ENCODE measurements at regions not wholly inside any gene's neighbourhood (a gene's known extent, or its start where the extent isn't known, plus 50 kb on each side); places are given as distances from the start of the nearest gene placed in this dataset.

- DNase-seq (ENCODE audit: low read depth, low spot score): no peak
- no peaks in the 10 kb centered on the region for H3K79me2 ChIP-seq (ENCODE audit: insufficient read depth, low read length)
- H3K9ac ChIP-seq (ENCODE audit: low read length): no peak overlapping the region
- no peak overlapping the region for H3K4me3 ChIP-seq (replicated peaks in 1 of 2; ENCODE audit: low read depth in 1 of 2, low read length in 2 of 2)
- no peak overlapping the region for H3K4me2 ChIP-seq (ENCODE audit: low read length)
- H3K36me3 ChIP-seq (ENCODE audit: control insufficient read depth in 1 of 2, insufficient read depth in 2 of 2, low read length in 2 of 2): no peaks in the 10 kb centered on the region
- ATAC-seq: no peak
- H4K20me1 ChIP-seq (ENCODE audit: insufficient read depth): no peaks in the 10 kb centered on the region
- H3K27me3 ChIP-seq (ENCODE audit: insufficient read depth, low read length): no peaks in the 10 kb centered on the region
- RAD21 ChIA-PET (ENCODE audit: low non-redundant PET in 1 of 2, low total read pairs in 2 of 2, uncharacterized antibody in 2 of 2, unreplicated experiment in 2 of 2): no interaction called here
- CTCF ChIA-PET: no interaction called here
- peaks cover 11 to 25% of the 10 kb centered on the region in 2 experiments; a peak in 2 of 4 replicates for H3K9me3 ChIP-seq (ENCODE audit: control insufficient read depth in 1 of 2, insufficient read depth in 1 of 2, low read depth in 1 of 2, low read length in 2 of 2)
- POLR2A ChIA-PET: no interaction called here
- H2AFZ ChIP-seq (ENCODE audit: low read depth, low read length, poor library complexity, severe bottlenecking): no peak overlapping the region
- no peaks in the 10 kb centered on the region for H3K4me1 ChIP-seq (ENCODE audit: control insufficient read depth in 1 of 2, insufficient read depth in 2 of 2, low read length in 2 of 2)
- H3K9me2 ChIP-seq (ENCODE audit: insufficient read depth): no peaks in the 10 kb centered on the region
- TF ChIP-seq TCF7L2 (IDR thresholded peaks at IDR 0.05; ENCODE audit: borderline replicate concordance, extremely low read depth, insufficient read depth, insufficient read length): no peak
- TF ChIP-seq SIN3A (IDR thresholded peaks at IDR 0.05; ENCODE audit: low read depth): no peak
- TF ChIP-seq POLR2A (IDR thresholded peaks at IDR 0.05; ENCODE audit: borderline replicate concordance, extremely low read depth, insufficient read depth, insufficient read length): no peak
- no peak for TF ChIP-seq EGR1 (IDR thresholded peaks at IDR 0.05; ENCODE audit: low read depth)
- no peak for TF ChIP-seq JUND (IDR thresholded peaks at IDR 0.05)
- TF ChIP-seq, protein P1, sequence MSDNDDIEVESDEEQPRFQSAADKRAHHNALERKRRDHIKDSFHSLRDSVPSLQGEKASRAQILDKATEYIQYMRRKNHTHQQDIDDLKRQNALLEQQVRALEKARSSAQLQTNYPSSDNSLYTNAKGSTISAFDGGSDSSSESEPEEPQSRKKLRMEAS (IDR thresholded peaks at IDR 0.05): no peak
- no peak for TF ChIP-seq SP1 (IDR thresholded peaks at IDR 0.05; ENCODE audit: low read depth)
- TF ChIP-seq CTCF (IDR thresholded peaks at IDR 0.05 in 2 of 3, conservative IDR thresholded peaks at IDR 0.05 in 1 of 3; ENCODE audit: borderline replicate concordance in 1 of 3, insufficient read depth in 1 of 3, low read depth in 2 of 3, low read length in 2 of 3): no peak
- TF ChIP-seq ZFX (IDR thresholded peaks at IDR 0.05): no peak
- TF ChIP-seq, protein P2, sequence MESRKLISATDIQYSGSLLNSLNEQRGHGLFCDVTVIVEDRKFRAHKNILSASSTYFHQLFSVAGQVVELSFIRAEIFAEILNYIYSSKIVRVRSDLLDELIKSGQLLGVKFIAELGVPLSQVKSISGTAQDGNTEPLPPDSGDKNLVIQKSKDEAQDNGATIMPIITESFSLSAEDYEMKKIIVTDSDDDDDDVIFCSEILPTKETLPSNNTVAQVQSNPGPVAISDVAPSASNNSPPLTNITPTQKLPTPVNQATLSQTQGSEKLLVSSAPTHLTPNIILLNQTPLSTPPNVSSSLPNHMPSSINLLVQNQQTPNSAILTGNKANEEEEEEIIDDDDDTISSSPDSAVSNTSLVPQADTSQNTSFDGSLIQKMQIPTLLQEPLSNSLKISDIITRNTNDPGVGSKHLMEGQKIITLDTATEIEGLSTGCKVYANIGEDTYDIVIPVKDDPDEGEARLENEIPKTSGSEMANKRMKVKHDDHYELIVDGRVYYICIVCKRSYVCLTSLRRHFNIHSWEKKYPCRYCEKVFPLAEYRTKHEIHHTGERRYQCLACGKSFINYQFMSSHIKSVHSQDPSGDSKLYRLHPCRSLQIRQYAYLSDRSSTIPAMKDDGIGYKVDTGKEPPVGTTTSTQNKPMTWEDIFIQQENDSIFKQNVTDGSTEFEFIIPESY (IDR thresholded peaks at IDR 0.05; ENCODE audit: extremely low read depth, insufficient replicate concordance, low read length): no peak
- TF ChIP-seq EZH2phosphoT487 (IDR thresholded peaks at IDR 0.05; ENCODE audit: borderline replicate concordance): no peak
- TF ChIP-seq POLR2AphosphoS5 (IDR thresholded peaks at IDR 0.05; ENCODE audit: low read depth, low read length): no peak
- no peak for TF ChIP-seq ELF1 (IDR thresholded peaks at IDR 0.05; ENCODE audit: borderline replicate concordance, low read depth)
- no peak for TF ChIP-seq ZNF274 (IDR thresholded peaks at IDR 0.05; ENCODE audit: low read depth, low read length)
- TF ChIP-seq FOSL1 (IDR thresholded peaks at IDR 0.05; ENCODE audit: low read depth): no peak
- no peak for TF ChIP-seq YY1 (IDR thresholded peaks at IDR 0.05; ENCODE audit: extremely low read depth, insufficient replicate concordance, low read depth, low read length)
- TF ChIP-seq RAD21 (IDR thresholded peaks at IDR 0.05; ENCODE audit: low read depth): no peak
- TF ChIP-seq, protein P3, sequence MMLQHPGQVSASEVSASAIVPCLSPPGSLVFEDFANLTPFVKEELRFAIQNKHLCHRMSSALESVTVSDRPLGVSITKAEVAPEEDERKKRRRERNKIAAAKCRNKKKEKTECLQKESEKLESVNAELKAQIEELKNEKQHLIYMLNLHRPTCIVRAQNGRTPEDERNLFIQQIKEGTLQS (IDR thresholded peaks at IDR 0.05): no peak
- no peak for TF ChIP-seq SRF (IDR thresholded peaks at IDR 0.05; ENCODE audit: low read depth)
- TF ChIP-seq EZH2 (IDR thresholded peaks at IDR 0.05): no peak
- no TSS peak for BruUV-seq (replicated peaks)
- intact Hi-C loops (cut with micrococcal nuclease): no loop called here
- no peak overlapping the region for H3K27ac ChIP-seq (ENCODE audit: low read depth, low read length)
Measured at GRCh38 chr5:2691530-2691929, 59.9 kb downstream of the IRX2 start.

All from HCT116 (cell line).